ENCODE measurements at regions not wholly inside any gene's neighbourhood (a gene's known extent, or its start where the extent isn't known, plus 50 kb on each side); places are given as distances from the start of the nearest gene placed in this dataset.

- ATAC-seq (ENCODE audit: insufficient read depth, low FRiP score) (no peak), DNase-seq (no peak)
- no peak overlapping the region for H3K27ac ChIP-seq (ENCODE audit: low read depth in 1 of 2, low read length in 1 of 2)
- H3K4me3 ChIP-seq = no peak overlapping the region
- no peak overlapping the region for H3K9ac ChIP-seq (ENCODE audit: insufficient read depth in 1 of 2, low read length in 2 of 2)
- 78 to 89% methylated on average over 9 of the region's 9 CpGs for WGBS, 2 donors
- H3K27me3 ChIP-seq (ENCODE audit: control insufficient read depth in 3 of 3, insufficient read depth in 3 of 3, low read length in 2 of 3) = no peaks in the 10 kb centered on the region
- no peak for TF ChIP-seq CTCF (IDR thresholded peaks at IDR 0.05; ENCODE audit: control extremely low read depth, extremely low read depth)
- peaks cover 0 to 8% (median 0%) of the 10 kb centered on the region in 4 donors for H3K9me3 ChIP-seq (ENCODE audit: control insufficient read depth in 4 of 4, insufficient read depth in 3 of 4, low read length in 3 of 4)
- no peaks in the 10 kb centered on the region for H3K4me1 ChIP-seq (ENCODE audit: control insufficient read depth in 5 of 5, insufficient read depth in 5 of 5, low read length in 5 of 5)
- no peaks in the 10 kb centered on the region for H3K36me3 ChIP-seq (ENCODE audit: control insufficient read depth in 4 of 4, insufficient read depth in 4 of 4, low read length in 4 of 4)
These were observed 156.1 kb downstream of the VRK1 start for GRCh38 chr14:96953087-96953874.

- no peak for ATAC-seq (ENCODE audit: insufficient read depth, low FRiP score)
- 64 to 88% methylated on average over 3 of the region's 3 CpGs for WGBS, 2 donors
- DNase-seq = no peak
- no peaks in the 10 kb centered on the region for H3K4me1 ChIP-seq (ENCODE audit: control insufficient read depth in 5 of 5, insufficient read depth in 5 of 5, low read length in 5 of 5)
- H3K4me3 ChIP-seq = no peak overlapping the region
- no peaks in the 10 kb centered on the region for H3K36me3 ChIP-seq (ENCODE audit: control insufficient read depth in 4 of 4, insufficient read depth in 4 of 4, low read length in 4 of 4)
- TF ChIP-seq CTCF (IDR thresholded peaks at IDR 0.05; ENCODE audit: control extremely low read depth, extremely low read depth) = no peak
- no peak overlapping the region for H3K27ac ChIP-seq (ENCODE audit: low read depth in 1 of 2, low read length in 1 of 2)
- no peak overlapping the region for H3K9ac ChIP-seq (ENCODE audit: insufficient read depth in 1 of 2, low read length in 2 of 2)
- H3K27me3 ChIP-seq (ENCODE audit: control insufficient read depth in 3 of 3, insufficient read depth in 3 of 3, low read length in 2 of 3) = no peaks in the 10 kb centered on the region
- H3K9me3 ChIP-seq (ENCODE audit: control insufficient read depth in 4 of 4, insufficient read depth in 3 of 4, low read length in 3 of 4) = peaks cover 0 to 11% (median 0%) of the 10 kb centered on the region in 4 donors
These were observed 156.6 kb downstream of the VRK1 start for GRCh38 chr14:96953875-96954185.

GRCh38 chr14:96956464-96957239 is 159.5 kb downstream of the VRK1 start:
- ATAC-seq (ENCODE audit: insufficient read depth, low FRiP score) (no peak), DNase-seq (no peak)
- Histone ChIP-seq H3K36me3 (ENCODE audit: control insufficient read depth in 4 of 4, insufficient read depth in 4 of 4, low read length in 4 of 4) (no peaks in the 10 kb centered on the region), H3K4me3 (no peak overlapping the region), H3K9ac (ENCODE audit: insufficient read depth in 1 of 2, low read length in 2 of 2) (no peak overlapping the region), H3K27ac (ENCODE audit: low read depth in 1 of 2, low read length in 1 of 2) (no peak overlapping the region), H3K9me3 (ENCODE audit: control insufficient read depth in 4 of 4, insufficient read depth in 3 of 4, low read length in 3 of 4) (peaks cover 0 to 20% (median 0%) of the 10 kb centered on the region in 4 donors), H3K27me3 (ENCODE audit: control insufficient read depth in 3 of 3, insufficient read depth in 3 of 3, low read length in 2 of 3) (no peaks in the 10 kb centered on the region), H3K4me1 (ENCODE audit: control insufficient read depth in 5 of 5, insufficient read depth in 5 of 5, low read length in 5 of 5) (no peaks in the 10 kb centered on the region)
- WGBS, 2 donors = 81 to 87% methylated on average over 10 of the region's 10 CpGs
- no peak for TF ChIP-seq CTCF (IDR thresholded peaks at IDR 0.05; ENCODE audit: control extremely low read depth, extremely low read depth)

All from lung (tissue), 11 donors.